GM12878 (cell line): ENCODE measurements at regions not wholly inside any gene's neighbourhood (a gene's known extent, or its start where the extent isn't known, plus 50 kb on each side); places are given as distances from the start of the nearest gene placed in this dataset.

Source experiments
- ATAC-seq: fragments of 200-7000 bp; cut with Tn5 transposase; 3 replicates; pipeline ENCODE4 v1.9.1; 2020; ENCODE audit warnings: mild to moderate bottlenecking, moderate library complexity
- BruUV-seq: library from RNA; stranded (reverse); fragments of 400-500 nt; replicated peaks from 2 replicates; lab custom pipeline; 2021; lab: Mats Ljungman, UMichigan
- CTCF ChIA-PET: fragments of 300-600 bp; sonication (Branson Sonifier 250); formaldehyde crosslinking; extraction: SDS; loops from one replicate; lab custom pipeline; 2021; ENCODE audit warnings: inconsistent platforms; lab: Yijun Ruan, JAX
- POLR2A ChIA-PET: fragments of 350-600 bp; formaldehyde crosslinking; extraction: SDS; loops from one replicate; lab custom pipeline; 2021; ENCODE audit warnings: inconsistent platforms; lab: Charles Lee
- RAD21 ChIA-PET: fragments of 300-600 bp; sonication (Branson Sonifier 250); formaldehyde crosslinking; loops from one replicate; lab custom pipeline; 2023; ENCODE audit warnings: antibody characterized with exemption; ENCODE audit not compliant: unreplicated experiment; lab: Charles Lee
- SMC1A ChIA-PET: fragments of 300-600 bp; sonication (Branson Sonifier 250); formaldehyde crosslinking; loops from one replicate; lab custom pipeline; 2023; ENCODE audit not compliant: unreplicated experiment, uncharacterized antibody; lab: Charles Lee
- DNase-seq: peaks from one replicate; pipeline ENCODE4 v3.0.0-alpha.2; 2011; ENCODE audit warnings: low read depth, low spot score
- FAIRE-seq: peaks from 3 replicates; lab custom pipeline; 2011; peaks lifted over from hg19 to GRCh38; lab: Jason Lieb, UNC
- H2AFZ ChIP-seq: 2 replicates; pipeline ENCODE4 v1.6.0; 2011; ENCODE audit warnings: low read depth, low read length, control low read depth; ENCODE audit not compliant: control insufficient read depth
- H3K27ac ChIP-seq: 2 replicates; pipeline ENCODE4 v1.5.1; 2011; ENCODE audit warnings: control low read depth; ENCODE audit not compliant: control insufficient read depth, insufficient read depth
- H3K27me3 ChIP-seq, 2 experiments: replicated peaks in 1 of 2; 2 replicates each; pipeline versions ENCODE4 v1.6.0 to v1.6.1; 2011; ENCODE audit warnings: low read length in 1 of 2; ENCODE audit not compliant: control insufficient read depth in 2 of 2, insufficient read depth in 2 of 2
- H3K36me3 ChIP-seq, 2 experiments: 2 replicates each; pipeline ENCODE4 v1.5.1; 2011; ENCODE audit warnings: low read length in 1 of 2; ENCODE audit not compliant: control insufficient read depth in 2 of 2, insufficient read depth in 2 of 2
- H3K4me1 ChIP-seq: 2 replicates; pipeline ENCODE4 v1.6.1; 2011; ENCODE audit warnings: mild to moderate bottlenecking, low read length, moderate library complexity, mixed read lengths; ENCODE audit not compliant: control insufficient read depth, insufficient read depth
- H3K4me2 ChIP-seq: 2 replicates; pipeline ENCODE4 v1.6.0; 2011; ENCODE audit warnings: control low read depth; ENCODE audit not compliant: control insufficient read depth, insufficient read depth
- H3K4me3 ChIP-seq: fragments of 200-600 bp; sonication (generic); 2 replicates; pipeline ENCODE4 v1.5.1; 2016
- H3K79me2 ChIP-seq: 2 replicates; pipeline ENCODE4 v1.6.0; 2011; ENCODE audit warnings: low read length; ENCODE audit not compliant: control insufficient read depth, insufficient read depth
- H3K9ac ChIP-seq: 2 replicates; pipeline ENCODE4 v1.8.0; 2011; ENCODE audit warnings: low read length, control low read depth, mixed read lengths; ENCODE audit not compliant: control insufficient read depth, insufficient read depth
- H3K9me3 ChIP-seq: replicated peaks from 3 replicates; pipeline ENCODE4 v1.5.1; 2011; ENCODE audit warnings: mild to moderate bottlenecking, low read length; ENCODE audit not compliant: control insufficient read depth, insufficient read depth
- H4K20me1 ChIP-seq: 2 replicates; pipeline ENCODE4 v1.6.0; 2011; ENCODE audit not compliant: control insufficient read depth, insufficient read depth
- ASH2L ChIP-seq: fragments of 300-600, 200-600 bp; sonication (generic); IDR thresholded peaks from 2 replicates; pipeline ENCODE4 v1.6.1; 2017; ENCODE audit warnings: low read depth, mild to moderate bottlenecking, borderline replicate concordance
- CREM ChIP-seq: IDR thresholded peaks from 2 replicates; pipeline ENCODE4 v1.6.1; 2014; ENCODE audit warnings: antibody characterized with exemption, low read depth
- EGR1 ChIP-seq, 2 experiments: IDR thresholded peaks; 1 replicate in 1 of 2; 2 replicates in 1 of 2; pipeline ENCODE4 v1.6.1; 2011 to 2012; ENCODE audit warnings: low read depth in 2 of 2, low read length in 2 of 2, borderline replicate concordance in 1 of 2, mild to moderate bottlenecking in 1 of 2, moderate library complexity in 1 of 2
- ELK1 ChIP-seq: IDR thresholded peaks from 2 replicates; pipeline ENCODE4 v1.6.1; 2012; ENCODE audit warnings: low read depth, low read length, improper control_type of control experiment
- EZH2 ChIP-seq: IDR thresholded peaks from 2 replicates; pipeline ENCODE4 v1.6.1; 2012; ENCODE audit warnings: low read depth, mild to moderate bottlenecking, control low read depth, inconsistent platforms, low read length, borderline replicate concordance; ENCODE audit not compliant: control insufficient read depth
- GABPA ChIP-seq: IDR thresholded peaks from 2 replicates; pipeline ENCODE4 v1.6.1; 2014; ENCODE audit warnings: antibody characterized with exemption, low read depth, mild to moderate bottlenecking, inconsistent platforms
- HDAC6 ChIP-seq: fragments of 200-600 bp; sonication (generic); IDR thresholded peaks from one replicate; pipeline ENCODE4 v1.8.0; 2017; ENCODE audit warnings: antibody characterized with exemption; ENCODE audit not compliant: unreplicated experiment
- HSF1 ChIP-seq: fragments of 150-350 bp; IDR thresholded peaks from 2 replicates; pipeline ENCODE4 v1.6.1; 2014; ENCODE audit warnings: mild to moderate bottlenecking, low read depth, low read length
- NBN ChIP-seq: fragments of 450-650 bp; IDR thresholded peaks from 2 replicates; pipeline ENCODE4 v1.6.1; 2016
- POLR2AphosphoS5 ChIP-seq: IDR thresholded peaks from 2 replicates; pipeline ENCODE4 v1.6.1; 2011; ENCODE audit warnings: mild to moderate bottlenecking, low read length, inconsistent platforms
- RBBP5 ChIP-seq: fragments of 200-600 bp; sonication (generic); conservative IDR thresholded peaks from 2 replicates; pipeline ENCODE4 v1.6.1; 2016
- RCOR1 ChIP-seq: conservative IDR thresholded peaks from 2 replicates; pipeline ENCODE4 v1.6.1; 2012; ENCODE audit warnings: low read depth, low read length, improper control_type of control experiment
- RELA ChIP-seq: fragments of 450-650 bp; IDR thresholded peaks from 2 replicates; pipeline ENCODE4 v1.8.0; 2014; ENCODE audit warnings: borderline replicate concordance; ENCODE audit not compliant: partially characterized antibody
- SP1 ChIP-seq: IDR thresholded peaks from one replicate; pipeline ENCODE4 v1.6.1; 2011; ENCODE audit warnings: low read depth, low read length
- TCF12 ChIP-seq: IDR thresholded peaks from 2 replicates; pipeline ENCODE4 v1.6.1; 2011; ENCODE audit warnings: low read depth, mild to moderate bottlenecking, low read length
- ZNF24 ChIP-seq: fragments of 450-650 bp; IDR thresholded peaks from 2 replicates; pipeline ENCODE4 v1.6.1; 2017; ENCODE audit warnings: antibody characterized with exemption, mild to moderate bottlenecking
- WGBS: methylation state at CpG from one replicate; pipeline ENCODE4 v1.1.6; 2016; ENCODE audit warnings: low lambda C conversion rate; ENCODE audit not compliant: insufficient replicate concordance, insufficient coverage; ENCODE audit errors: missing lambda C conversion rate; 5-methylcytosine and 5-hydroxymethylcytosine counted together
- in situ Hi-C: fragments of 300-500 bp; cut with MboI; formaldehyde crosslinking; loops from 9 replicates; pipeline ENCODE4 v1.14.3; 2018; ENCODE audit warnings: mixed read lengths
- intact Hi-C: fragments of 100-400 bp; cut with micrococcal nuclease; formaldehyde crosslinking; loops from one replicate; pipeline ENCODE4 v1.14.2; 2022; ENCODE audit not compliant: unreplicated experiment

DNA sequence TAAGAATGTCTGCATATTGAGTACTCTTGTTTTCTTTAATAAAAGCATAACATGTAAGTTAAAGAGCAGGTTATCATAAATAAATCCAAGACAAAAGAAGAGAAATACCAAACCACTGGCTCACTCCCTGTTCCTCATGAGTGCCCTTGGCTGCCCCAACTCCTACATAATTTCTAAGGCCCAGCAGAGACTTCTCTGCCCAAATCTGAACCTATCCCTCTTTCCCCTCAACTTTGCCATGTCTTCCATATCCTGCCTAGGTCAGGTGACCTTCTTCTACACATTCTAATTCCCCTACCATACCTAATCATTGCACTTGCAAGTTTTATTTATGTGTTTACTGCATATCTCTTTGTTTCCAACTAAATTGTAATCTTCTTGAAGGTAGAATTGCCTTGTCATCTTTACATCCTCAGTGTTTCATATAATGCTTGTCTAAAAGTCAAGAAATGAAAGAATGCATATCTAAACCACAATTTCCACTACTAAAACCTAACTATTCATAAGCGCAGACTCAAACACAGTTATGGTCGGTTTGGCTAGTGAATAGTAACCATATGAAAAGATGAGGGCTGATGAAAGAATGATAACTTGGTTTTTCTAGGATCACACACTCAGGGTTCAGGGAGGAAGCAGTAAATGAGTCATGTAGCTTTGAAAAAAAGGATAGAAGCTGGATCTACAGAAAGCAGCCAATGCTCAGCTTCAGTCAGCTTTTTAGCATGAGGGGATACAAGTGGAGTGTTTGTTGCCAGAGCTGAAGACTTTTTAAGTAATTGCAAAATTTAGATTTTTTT lies 53.3 kb upstream of the EYA4 start:
- H4K20me1 ChIP-seq = no peaks in the 10 kb centered on the region
- H3K4me1 ChIP-seq = no peaks in the 10 kb centered on the region
- WGBS = 23% methylated on average over 2 of the region's 2 CpGs
- CTCF ChIA-PET = interaction anchor here (0.9 kb wide), 1 partner anchor 20 kb away, joined by 3 read pairs; no protein-coding TSS in a partner anchor
- POLR2A ChIA-PET = no interaction called here
- DNase-seq (no peak), FAIRE-seq (no peak)
- no peak for TF ChIP-seq ZNF24
- no peak for TF ChIP-seq HSF1
- TF ChIP-seq POLR2AphosphoS5 = no peak
- TF ChIP-seq NBN = no peak
- no peak for TF ChIP-seq RELA
- no peak for TF ChIP-seq EZH2
- no peak for TF ChIP-seq SP1
- TF ChIP-seq HDAC6 = no peak
- no peak for TF ChIP-seq GABPA
- no peak for TF ChIP-seq CREM
- no peak for TF ChIP-seq RBBP5
- no peak for TF ChIP-seq RCOR1
- no peak for TF ChIP-seq TCF12
- no peak for TF ChIP-seq ASH2L
- TF ChIP-seq EGR1 (IDR thresholded peaks at IDR 0.05; ENCODE audit: borderline replicate concordance in 1 of 2, low read depth in 2 of 2, low read length in 2 of 2) = no peak
- TF ChIP-seq ELK1 = no peak
- TF ChIP-seq, all 136 proteins: peak for 0
- ChIA-PET RAD21 (no interaction called here), SMC1A (no interaction called here)
- H3K36me3 ChIP-seq = no peaks in the 10 kb centered on the region
- no peak overlapping the region for H2AFZ ChIP-seq
- no peak overlapping the region for H3K4me2 ChIP-seq
- no peaks in the 10 kb centered on the region; a peak in 1 of 4 replicates for H3K27me3 ChIP-seq
- in situ Hi-C loops (loop anchor here (10.0 to 25.0 kb wide), 2 partner anchors 367 to 899 kb away; no protein-coding TSS in a partner anchor), intact Hi-C loops (loop anchor here (5.0 to 10.0 kb wide), 2 partner anchors 363 to 729 kb away; no protein-coding TSS in a partner anchor)
- no TSS peak for BruUV-seq
- H3K4me3 ChIP-seq = no peak overlapping the region
- H3K9ac ChIP-seq = no peak overlapping the region
- no peak overlapping the region for H3K27ac ChIP-seq
- H3K9me3 ChIP-seq = no peaks in the 10 kb centered on the region
- no peaks in the 10 kb centered on the region for H3K79me2 ChIP-seq
- no peak for ATAC-seq
